ENCODE measurements at regions not wholly inside any gene's neighbourhood (a gene's known extent, or its start where the extent isn't known, plus 50 kb on each side); places are given as distances from the start of the nearest gene placed in this dataset.

- no peak for DNase-seq (ENCODE audit: low read depth in 3 of 3, low spot score in 2 of 3)
Measured at GRCh38 chr6:44603044-44603686, 215.7 kb downstream of the CDC5L start.

- DNase-seq (ENCODE audit: low read depth in 3 of 3, low spot score in 2 of 3), result no peak
Measured at GRCh38 chr6:44606504-44606903, 219.0 kb downstream of the CDC5L start.

- DNase-seq (ENCODE audit: low read depth in 3 of 3, low spot score in 2 of 3), result no peak
Measured at GRCh38 chr6:44606976-44607375, 219.5 kb downstream of the CDC5L start.

GRCh38 chr6:44608175-44608574 lies 220.7 kb downstream of the CDC5L start:
- no peak for DNase-seq (ENCODE audit: low read depth in 3 of 3, low spot score in 2 of 3)

DNA sequence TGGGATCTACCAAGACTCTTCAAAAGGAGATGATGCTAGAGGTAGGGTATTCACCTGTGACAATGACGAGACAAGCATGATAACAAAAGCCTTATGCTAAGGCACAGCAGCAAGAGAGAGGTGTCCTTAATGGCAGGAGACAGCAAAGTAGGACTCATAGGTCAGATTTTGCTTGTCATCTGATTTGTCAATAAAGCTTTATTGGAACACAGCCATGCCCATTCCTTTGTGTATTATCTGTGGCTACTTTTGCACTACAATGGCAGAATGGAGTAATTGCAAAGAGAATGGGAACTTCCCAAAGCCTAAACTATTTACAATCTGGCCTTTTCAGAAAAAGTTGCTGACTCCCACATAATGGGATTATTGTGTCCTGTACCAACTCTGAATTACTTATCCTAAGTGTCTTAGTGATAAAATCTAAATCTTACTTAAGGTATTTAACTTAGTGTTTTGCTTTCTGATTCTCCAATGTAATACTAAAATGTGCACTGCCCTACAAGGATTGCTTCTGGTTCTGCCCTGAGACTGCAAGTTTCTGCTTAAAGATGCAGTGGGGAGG lies 221.6 kb downstream of the CDC5L start:
- no peak for DNase-seq (ENCODE audit: low read depth in 3 of 3, low spot score in 2 of 3)

GRCh38 chr6:44614396-44614795 lies 226.9 kb downstream of the CDC5L start:
- no peak for DNase-seq (ENCODE audit: low read depth in 3 of 3, low spot score in 2 of 3)

- DNase-seq (ENCODE audit: low read depth in 3 of 3, low spot score in 2 of 3), result no peak
Measured at GRCh38 chr6:44615621-44616020, 228.1 kb downstream of the CDC5L start.

- DNase-seq (ENCODE audit: low read depth in 3 of 3, low spot score in 2 of 3), result no peak
Measured at GRCh38 chr6:44617416-44617815, 229.9 kb downstream of the CDC5L start.

- DNase-seq (ENCODE audit: low read depth in 3 of 3, low spot score in 2 of 3), result no peak
Measured at GRCh38 chr6:44618371-44618770, 230.9 kb downstream of the CDC5L start.

DNA sequence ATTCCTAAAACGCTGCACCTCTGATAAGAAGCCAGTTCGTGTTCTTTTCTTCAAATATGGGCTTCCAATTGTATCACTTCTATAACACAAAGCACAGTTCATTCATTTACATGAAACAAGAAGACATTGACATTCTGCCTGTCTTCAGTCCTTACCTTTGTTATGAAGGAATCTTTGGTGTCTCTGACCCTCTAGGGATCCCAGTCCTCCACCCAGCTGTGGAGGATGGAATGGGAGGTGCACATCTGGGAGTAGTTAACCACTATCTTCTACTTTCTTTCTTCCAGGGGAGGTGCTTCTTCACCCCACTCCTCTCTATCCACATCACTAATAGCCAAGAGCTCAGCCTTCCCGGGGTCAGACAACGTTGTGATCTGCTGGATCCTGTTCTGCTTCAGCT lies 233.4 kb downstream of the CDC5L start:
- no peak for DNase-seq (ENCODE audit: low read depth in 3 of 3, low spot score in 2 of 3)

DNA sequence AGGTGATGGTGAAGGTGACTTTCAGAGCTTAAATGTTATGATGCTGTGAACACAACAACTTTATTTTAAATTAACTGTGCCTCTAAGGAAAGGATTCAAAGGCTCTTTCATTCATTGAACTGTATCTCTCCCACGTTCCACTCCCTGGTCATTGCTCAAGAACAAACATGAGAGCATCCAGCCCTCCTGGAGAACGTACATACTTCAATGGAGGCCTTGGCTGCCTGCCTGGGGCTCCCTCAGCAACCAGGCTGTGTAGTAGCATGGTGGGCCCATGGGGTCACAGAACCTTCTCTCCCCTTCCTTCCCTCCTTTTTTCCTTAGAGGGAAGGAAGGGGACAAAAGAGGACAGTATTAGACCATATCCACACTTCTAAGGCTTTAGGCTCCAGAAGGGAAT lies 234.3 kb downstream of the CDC5L start:
- DNase-seq (ENCODE audit: low read depth in 3 of 3, low spot score in 2 of 3), result no peak

DNA sequence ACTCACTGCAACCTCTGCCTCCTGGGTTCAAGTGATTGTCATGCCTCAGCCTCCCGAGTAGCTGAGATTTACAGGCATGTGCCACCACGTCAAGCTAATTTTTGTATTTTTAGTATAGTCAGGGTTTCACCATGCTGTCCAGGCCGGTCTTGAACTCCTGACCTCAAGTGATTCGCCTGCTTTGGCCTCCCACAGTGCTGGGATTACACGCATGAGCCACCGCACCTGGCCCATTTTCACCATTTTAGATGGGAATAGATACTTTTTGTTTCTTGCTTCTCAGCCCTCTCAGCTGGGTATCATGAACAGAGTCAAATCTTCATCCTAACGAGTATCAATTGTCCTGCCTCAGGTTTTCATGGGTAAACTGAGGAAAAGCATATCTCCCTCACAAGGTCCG lies 235.0 kb downstream of the CDC5L start:
- DNase-seq (ENCODE audit: low read depth in 3 of 3, low spot score in 2 of 3), result no peak

- DNase-seq (ENCODE audit: low read depth in 3 of 3, low spot score in 2 of 3), result no peak
Measured at GRCh38 chr6:44622956-44623355, 235.4 kb downstream of the CDC5L start.

DNA sequence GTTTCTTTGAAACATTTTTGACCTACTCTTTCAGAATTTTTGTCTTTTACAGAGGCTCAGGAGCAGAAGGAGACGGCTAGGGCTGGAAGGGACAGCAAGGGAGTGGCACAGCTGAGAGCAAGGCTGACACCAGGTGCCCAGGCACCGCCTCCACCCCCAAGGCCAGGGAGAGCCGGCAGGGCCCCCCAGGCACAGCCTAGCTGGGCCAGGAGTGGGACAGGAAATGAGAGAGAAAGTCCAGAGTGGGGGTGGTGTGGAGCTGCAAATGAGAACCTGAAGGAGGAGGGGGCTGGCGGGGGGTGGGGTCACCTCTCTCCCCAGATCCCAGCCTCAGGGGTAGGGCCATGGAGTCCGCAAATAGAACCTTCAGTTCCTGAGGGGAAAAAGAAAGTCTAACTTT lies 236.7 kb downstream of the CDC5L start:
- DNase-seq (ENCODE audit: low read depth in 3 of 3, low spot score in 2 of 3), result no peak

DNA sequence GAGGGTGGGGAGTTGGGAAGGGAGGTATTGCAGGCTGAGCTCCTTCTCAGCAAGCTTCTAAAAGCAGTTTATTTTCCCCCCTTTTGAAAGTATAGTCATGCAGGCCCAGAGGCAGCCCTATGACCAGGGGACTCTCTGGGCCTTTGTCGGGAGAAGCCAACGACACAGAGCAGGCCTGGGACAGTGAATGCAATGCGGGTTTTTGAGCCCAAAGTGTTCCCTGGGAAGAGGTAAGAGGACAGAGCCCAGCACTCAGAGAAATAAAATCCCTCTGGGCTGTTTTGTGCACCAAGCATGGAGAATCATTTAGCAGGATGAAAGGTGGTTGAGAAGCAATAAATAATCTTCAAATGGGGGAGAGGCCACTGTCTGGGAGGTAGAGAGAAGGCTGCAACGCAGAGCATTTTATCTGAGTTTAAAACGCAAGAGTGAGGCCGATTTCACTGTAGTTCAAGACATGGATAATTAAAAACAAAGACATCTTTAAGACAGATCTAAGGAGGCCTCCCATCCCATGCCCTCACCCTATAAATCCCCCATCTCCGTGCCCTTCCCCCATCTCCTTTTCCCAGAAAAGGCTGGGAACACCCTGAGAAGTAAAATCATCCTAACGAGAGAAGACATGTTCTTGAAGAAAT lies 237.5 kb downstream of the CDC5L start:
- peak in 2 of 3 donors; percentile 27 to 44 for DNase-seq (ENCODE audit: low read depth in 3 of 3, low spot score in 2 of 3)

DNA sequence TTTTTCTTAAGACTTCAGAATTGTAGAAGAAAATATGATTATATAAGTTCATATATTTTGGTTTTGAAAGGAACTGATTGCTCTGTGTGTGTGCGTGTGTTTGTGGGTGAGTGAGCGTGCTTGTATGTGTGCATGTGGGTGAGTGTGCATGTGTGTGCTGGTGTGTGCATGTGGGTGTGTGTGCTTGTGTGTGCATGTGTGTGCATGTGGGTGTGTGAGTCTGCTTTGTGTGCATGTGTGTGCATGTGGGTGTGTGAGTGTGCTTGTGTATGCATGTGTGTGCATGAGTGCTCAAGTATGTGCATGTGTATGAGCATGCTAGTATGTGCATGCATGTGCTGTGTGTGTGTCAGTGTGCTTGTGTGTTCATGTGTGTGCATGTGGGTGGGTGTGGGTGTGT lies 238.5 kb downstream of the CDC5L start:
- DNase-seq (ENCODE audit: low read depth in 3 of 3, low spot score in 2 of 3), result no peak

- DNase-seq (ENCODE audit: low read depth in 3 of 3, low spot score in 2 of 3), result no peak
Measured at GRCh38 chr6:44626616-44627015, 239.1 kb downstream of the CDC5L start.

- no peak for DNase-seq (ENCODE audit: low read depth in 3 of 3, low spot score in 2 of 3)
Measured at GRCh38 chr6:44627091-44627882, 239.8 kb downstream of the CDC5L start.

DNA sequence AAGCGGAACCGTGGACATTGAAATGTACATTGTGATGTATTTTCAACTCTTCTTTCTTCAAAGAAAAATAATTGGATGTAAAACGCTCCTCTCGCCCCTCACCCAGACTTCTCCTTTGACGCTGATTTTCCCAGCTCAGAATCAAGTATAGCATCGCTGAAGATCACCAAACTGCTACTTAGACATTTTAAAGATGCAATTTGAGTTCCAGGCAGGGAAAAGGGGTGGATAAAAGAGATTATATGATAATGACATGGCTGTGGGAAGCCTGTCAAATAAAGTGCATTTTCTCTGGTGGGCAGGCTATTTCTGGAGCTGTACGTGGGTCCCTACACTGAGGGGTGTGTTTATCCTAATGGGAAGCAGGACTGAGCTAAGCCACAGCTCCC lies 240.4 kb downstream of the CDC5L start:
- DNase-seq (ENCODE audit: low read depth in 3 of 3, low spot score in 2 of 3), result no peak

GRCh38 chr6:44628347-44628746 lies 240.8 kb downstream of the CDC5L start:
- no peak for DNase-seq (ENCODE audit: low read depth in 3 of 3, low spot score in 2 of 3)

DNA sequence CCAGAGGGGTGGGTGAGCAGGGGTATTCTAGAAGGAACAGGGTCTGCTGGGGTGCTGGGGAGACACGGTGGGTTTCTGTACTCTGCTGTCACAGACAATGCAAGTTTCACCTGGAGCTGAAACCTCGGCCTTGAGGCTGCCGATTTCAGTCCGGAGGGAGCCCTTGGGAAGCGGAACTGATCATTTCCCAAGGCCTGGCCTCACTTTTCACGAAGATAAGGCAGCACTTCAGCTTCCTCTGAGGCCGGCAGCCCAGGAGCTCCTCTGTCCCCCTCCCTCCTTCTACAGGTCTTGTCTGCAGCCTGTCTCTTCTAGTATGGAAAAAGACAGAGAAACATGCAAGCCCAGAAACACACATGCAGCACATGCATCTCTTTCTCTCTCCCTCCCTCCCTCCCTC lies 242.1 kb downstream of the CDC5L start:
- no peak for DNase-seq (ENCODE audit: low read depth in 3 of 3, low spot score in 2 of 3)

Data from right renal cortex interstitium (tissue), 3 donors.